ENCODE measurements at regions not wholly inside any gene's neighbourhood (a gene's known extent, or its start where the extent isn't known, plus 50 kb on each side); places are given as distances from the start of the nearest gene placed in this dataset.

GRCh38 chr7:133190172-133190528 is 62.7 kb upstream of the EXOC4 start:
- Histone ChIP-seq H3K4me1 (ENCODE audit: control insufficient read depth, insufficient read depth, low read length) (no peaks in the 10 kb centered on the region), H3K4me2 (ENCODE audit: control insufficient read depth, insufficient read depth) (no peak overlapping the region), H2AFZ (ENCODE audit: control insufficient read depth, low read depth, low read length) (no peak overlapping the region), H3K27me3 (replicated peaks in 1 of 2; ENCODE audit: control insufficient read depth in 2 of 2, insufficient read depth in 2 of 2, low read length in 1 of 2) (no peaks in the 10 kb centered on the region), H4K20me1 (ENCODE audit: control insufficient read depth, insufficient read depth) (no peaks in the 10 kb centered on the region), H3K79me2 (ENCODE audit: control insufficient read depth, insufficient read depth, low read length) (no peaks in the 10 kb centered on the region), H3K9ac (ENCODE audit: control insufficient read depth, insufficient read depth, low read length) (no peak overlapping the region), H3K4me3 (no peak overlapping the region), H3K9me3 (replicated peaks; ENCODE audit: control insufficient read depth, insufficient read depth, low read length) (peaks cover 2% of the 10 kb centered on the region; the same call in 2 of the 3 replicates), H3K27ac (ENCODE audit: control insufficient read depth, insufficient read depth) (no peak overlapping the region), H3K36me3 (ENCODE audit: control insufficient read depth in 2 of 2, insufficient read depth in 2 of 2, low read length in 1 of 2) (no peaks in the 10 kb centered on the region)
- ChIA-PET SMC1A (ENCODE audit: uncharacterized antibody, unreplicated experiment) (no interaction called here), POLR2A (no interaction called here), RAD21 (ENCODE audit: unreplicated experiment) (no interaction called here), CTCF (no interaction called here)
- in situ Hi-C loops (cut with MboI) = no loop called here
- DNase-seq (ENCODE audit: low read depth, low spot score) (no peak), ATAC-seq (no peak), FAIRE-seq (no peak)
- TF ChIP-seq ZNF274 (IDR thresholded peaks at IDR 0.05; ENCODE audit: insufficient read depth, insufficient read length) = no peak
- TF ChIP-seq, protein P1, sequence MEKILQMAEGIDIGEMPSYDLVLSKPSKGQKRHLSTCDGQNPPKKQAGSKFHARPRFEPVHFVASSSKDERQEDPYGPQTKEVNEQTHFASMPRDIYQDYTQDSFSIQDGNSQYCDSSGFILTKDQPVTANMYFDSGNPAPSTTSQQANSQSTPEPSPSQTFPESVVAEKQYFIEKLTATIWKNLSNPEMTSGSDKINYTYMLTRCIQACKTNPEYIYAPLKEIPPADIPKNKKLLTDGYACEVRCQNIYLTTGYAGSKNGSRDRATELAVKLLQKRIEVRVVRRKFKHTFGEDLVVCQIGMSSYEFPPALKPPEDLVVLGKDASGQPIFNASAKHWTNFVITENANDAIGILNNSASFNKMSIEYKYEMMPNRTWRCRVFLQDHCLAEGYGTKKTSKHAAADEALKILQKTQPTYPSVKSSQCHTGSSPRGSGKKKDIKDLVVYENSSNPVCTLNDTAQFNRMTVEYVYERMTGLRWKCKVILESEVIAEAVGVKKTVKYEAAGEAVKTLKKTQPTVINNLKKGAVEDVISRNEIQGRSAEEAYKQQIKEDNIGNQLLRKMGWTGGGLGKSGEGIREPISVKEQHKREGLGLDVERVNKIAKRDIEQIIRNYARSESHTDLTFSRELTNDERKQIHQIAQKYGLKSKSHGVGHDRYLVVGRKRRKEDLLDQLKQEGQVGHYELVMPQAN (conservative IDR thresholded peaks at IDR 0.05) = no peak
- intact Hi-C loops (cut with micrococcal nuclease; ENCODE audit: unreplicated experiment) = no loop called here
- WGBS (ENCODE audit: insufficient coverage, insufficient replicate concordance, low lambda C conversion rate, missing lambda C conversion rate) = 46% methylated on average over 2 of the region's 2 CpGs
- no TSS peak for BruUV-seq (replicated peaks)

DNA sequence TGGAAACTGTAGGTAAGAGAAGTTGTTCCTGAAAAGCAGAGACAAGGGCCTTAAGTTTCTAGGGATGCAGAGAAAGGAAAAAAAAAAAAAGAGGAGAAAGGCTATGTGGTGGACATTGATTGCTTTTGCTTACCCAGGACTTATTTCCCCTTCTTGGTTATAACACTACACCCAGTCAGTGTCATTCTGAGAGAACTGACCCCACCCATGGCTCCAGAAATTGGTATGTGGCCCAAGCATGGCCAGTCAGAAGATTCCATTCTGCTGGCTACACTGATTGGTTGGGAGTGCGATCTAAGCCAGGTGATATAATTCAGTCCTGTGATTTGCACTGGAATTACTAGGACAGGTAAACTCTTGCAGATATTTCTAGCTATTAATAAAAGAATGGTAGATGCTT is 62.2 kb upstream of the EXOC4 start:
- Histone ChIP-seq H3K4me2 (ENCODE audit: control insufficient read depth, insufficient read depth) (no peak overlapping the region), H3K27ac (ENCODE audit: control insufficient read depth, insufficient read depth) (no peak overlapping the region), H3K4me3 (no peak overlapping the region), H3K9ac (ENCODE audit: control insufficient read depth, insufficient read depth, low read length) (no peak overlapping the region), H3K36me3 (ENCODE audit: control insufficient read depth in 2 of 2, insufficient read depth in 2 of 2, low read length in 1 of 2) (no peaks in the 10 kb centered on the region), H4K20me1 (ENCODE audit: control insufficient read depth, insufficient read depth) (no peaks in the 10 kb centered on the region), H3K79me2 (ENCODE audit: control insufficient read depth, insufficient read depth, low read length) (no peaks in the 10 kb centered on the region), H3K27me3 (replicated peaks in 1 of 2; ENCODE audit: control insufficient read depth in 2 of 2, insufficient read depth in 2 of 2, low read length in 1 of 2) (no peaks in the 10 kb centered on the region), H3K4me1 (ENCODE audit: control insufficient read depth, insufficient read depth, low read length) (no peaks in the 10 kb centered on the region), H2AFZ (ENCODE audit: control insufficient read depth, low read depth, low read length) (no peak overlapping the region), H3K9me3 (replicated peaks; ENCODE audit: control insufficient read depth, insufficient read depth, low read length) (peaks cover 2% of the 10 kb centered on the region; the same call in 2 of the 3 replicates)
- SMC1A ChIA-PET (ENCODE audit: uncharacterized antibody, unreplicated experiment) = no interaction called here
- DNase-seq (ENCODE audit: low read depth, low spot score) (no peak), ATAC-seq (no peak), FAIRE-seq (no peak)
- TF ChIP-seq CHD1 (IDR thresholded peaks at IDR 0.05; ENCODE audit: low read depth, low read length) = no peak
- TF ChIP-seq ATF7 (IDR thresholded peaks at IDR 0.05; ENCODE audit: low read depth) = no peak
- TF ChIP-seq, protein P2, sequence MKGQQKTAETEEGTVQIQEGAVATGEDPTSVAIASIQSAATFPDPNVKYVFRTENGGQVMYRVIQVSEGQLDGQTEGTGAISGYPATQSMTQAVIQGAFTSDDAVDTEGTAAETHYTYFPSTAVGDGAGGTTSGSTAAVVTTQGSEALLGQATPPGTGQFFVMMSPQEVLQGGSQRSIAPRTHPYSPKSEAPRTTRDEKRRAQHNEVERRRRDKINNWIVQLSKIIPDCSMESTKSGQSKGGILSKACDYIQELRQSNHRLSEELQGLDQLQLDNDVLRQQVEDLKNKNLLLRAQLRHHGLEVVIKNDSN (IDR thresholded peaks at IDR 0.05; ENCODE audit: borderline replicate concordance, extremely low read length, insufficient read depth, low read depth, low read length) = no peak
- no peak for TF ChIP-seq ZBED1 (IDR thresholded peaks at IDR 0.05; ENCODE audit: borderline replicate concordance)
- no peak for TF ChIP-seq NR2C1 (IDR thresholded peaks at IDR 0.05)
- TF ChIP-seq, protein P1 (conservative IDR thresholded peaks at IDR 0.05) = no peak
- no peak for TF ChIP-seq STAT3 (IDR thresholded peaks at IDR 0.05; ENCODE audit: low read depth, low read length)
- TF ChIP-seq ZNF217 (IDR thresholded peaks at IDR 0.05) = no peak
- TF ChIP-seq JUNB (IDR thresholded peaks at IDR 0.05) = no peak
- TF ChIP-seq SIN3A (IDR thresholded peaks at IDR 0.05; ENCODE audit: low read depth, low read length) = no peak
- TF ChIP-seq KDM1A (IDR thresholded peaks at IDR 0.05; ENCODE audit: borderline replicate concordance) = no peak
- RAD21 ChIA-PET (ENCODE audit: unreplicated experiment) = no interaction called here
- intact Hi-C loops (cut with micrococcal nuclease; ENCODE audit: unreplicated experiment) (no loop called here), in situ Hi-C loops (cut with MboI) (no loop called here)
- CTCF ChIA-PET = interaction anchor here (1.3 kb wide), 1 partner anchor 9 kb away, joined by 3 read pairs; no protein-coding TSS in a partner anchor
- 28% methylated on average over 1 of the region's 1 CpG for WGBS (ENCODE audit: insufficient coverage, insufficient replicate concordance, low lambda C conversion rate, missing lambda C conversion rate)
- BruUV-seq (replicated peaks) = no TSS peak
- POLR2A ChIA-PET = no interaction called here

All from GM12878 (cell line).